ENCODE measurements at regions not wholly inside any gene's neighbourhood (a gene's known extent, or its start where the extent isn't known, plus 50 kb on each side); places are given as distances from the start of the nearest gene placed in this dataset.

DNA sequence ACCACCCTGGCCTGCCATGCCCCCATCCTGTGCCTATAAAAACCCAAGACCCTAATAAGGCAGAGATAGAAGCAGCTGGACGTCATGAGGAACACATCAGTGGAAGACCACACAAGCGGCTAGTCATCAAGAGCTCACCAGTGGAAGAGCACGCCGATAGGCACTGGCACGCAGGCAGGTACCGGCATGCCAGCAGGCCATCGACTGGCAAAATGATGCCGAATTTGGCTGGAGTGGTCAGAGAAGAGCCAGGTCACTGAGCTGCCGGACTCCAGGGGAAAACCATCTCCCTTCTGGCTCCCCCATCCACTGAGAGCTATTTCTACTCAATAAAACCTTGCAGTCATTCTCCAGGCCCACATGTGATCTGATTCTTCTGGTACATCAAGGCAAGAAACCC, 227.6 kb upstream of the EXOC2 start:
- Mint-ChIP-seq H3K4me3 (no peak overlapping the region), H3K4me1 (no peaks in the 10 kb centered on the region), H3K27ac (no peak overlapping the region), H3K9me3 (peaks cover 19 to 47% (median 24%) of the 10 kb centered on the region in 7 donors), H3K36me3 (no peaks in the 10 kb centered on the region), H3K27me3 (ENCODE audit: low read depth in 3 of 3) (peaks cover 2 to 4% (median 3%) of the 10 kb centered on the region in 3 donors)
- Histone ChIP-seq H3K79me2 (ENCODE audit: insufficient read depth, low read length) (no peaks in the 10 kb centered on the region), H3K4me3 (replicated peaks in 1 of 3; ENCODE audit: low read depth in 2 of 3, low read length in 3 of 3) (no peak overlapping the region), H3K27me3 (ENCODE audit: control insufficient read depth in 2 of 2, insufficient read depth in 2 of 2, low read length in 2 of 2) (no peaks in the 10 kb centered on the region), H3K9me3 (replicated peaks in 1 of 2; ENCODE audit: control insufficient read depth in 1 of 2, insufficient read depth in 1 of 2, low read length in 2 of 2) (peaks cover 33 to 36% of the 10 kb centered on the region in 2 donors), H3K36me3 (replicated peaks in 1 of 2; ENCODE audit: control insufficient read depth in 1 of 2, insufficient read depth in 2 of 2, low read length in 2 of 2) (no peaks in the 10 kb centered on the region), H3K4me1 (ENCODE audit: control insufficient read depth in 1 of 2, insufficient read depth in 2 of 2, low read length in 2 of 2) (no peaks in the 10 kb centered on the region), H3K4me2 (replicated peaks; ENCODE audit: extremely low read depth, low read length, poor library complexity, severe bottlenecking) (no peak overlapping the region), H4K20me1 (ENCODE audit: insufficient read depth, low read length) (no peaks in the 10 kb centered on the region), H3K27ac (ENCODE audit: low read depth in 1 of 2, low read length in 2 of 2) (no peak overlapping the region), H3K9ac (ENCODE audit: insufficient read depth, low read length, poor library complexity, severe bottlenecking) (no peak overlapping the region), H2AFZ (ENCODE audit: insufficient read depth, low read depth, low read length, poor library complexity, severe bottlenecking) (no peak overlapping the region)
- DNase-seq = no peak
- 93% methylated on average over 9 of the region's 9 CpGs for WGBS (ENCODE audit: insufficient coverage)
- TF ChIP-seq, protein P1, sequence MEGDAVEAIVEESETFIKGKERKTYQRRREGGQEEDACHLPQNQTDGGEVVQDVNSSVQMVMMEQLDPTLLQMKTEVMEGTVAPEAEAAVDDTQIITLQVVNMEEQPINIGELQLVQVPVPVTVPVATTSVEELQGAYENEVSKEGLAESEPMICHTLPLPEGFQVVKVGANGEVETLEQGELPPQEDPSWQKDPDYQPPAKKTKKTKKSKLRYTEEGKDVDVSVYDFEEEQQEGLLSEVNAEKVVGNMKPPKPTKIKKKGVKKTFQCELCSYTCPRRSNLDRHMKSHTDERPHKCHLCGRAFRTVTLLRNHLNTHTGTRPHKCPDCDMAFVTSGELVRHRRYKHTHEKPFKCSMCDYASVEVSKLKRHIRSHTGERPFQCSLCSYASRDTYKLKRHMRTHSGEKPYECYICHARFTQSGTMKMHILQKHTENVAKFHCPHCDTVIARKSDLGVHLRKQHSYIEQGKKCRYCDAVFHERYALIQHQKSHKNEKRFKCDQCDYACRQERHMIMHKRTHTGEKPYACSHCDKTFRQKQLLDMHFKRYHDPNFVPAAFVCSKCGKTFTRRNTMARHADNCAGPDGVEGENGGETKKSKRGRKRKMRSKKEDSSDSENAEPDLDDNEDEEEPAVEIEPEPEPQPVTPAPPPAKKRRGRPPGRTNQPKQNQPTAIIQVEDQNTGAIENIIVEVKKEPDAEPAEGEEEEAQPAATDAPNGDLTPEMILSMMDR (IDR thresholded peaks at IDR 0.05) = no peak
- intact Hi-C loops (cut with micrococcal nuclease) = no loop called here

DNA sequence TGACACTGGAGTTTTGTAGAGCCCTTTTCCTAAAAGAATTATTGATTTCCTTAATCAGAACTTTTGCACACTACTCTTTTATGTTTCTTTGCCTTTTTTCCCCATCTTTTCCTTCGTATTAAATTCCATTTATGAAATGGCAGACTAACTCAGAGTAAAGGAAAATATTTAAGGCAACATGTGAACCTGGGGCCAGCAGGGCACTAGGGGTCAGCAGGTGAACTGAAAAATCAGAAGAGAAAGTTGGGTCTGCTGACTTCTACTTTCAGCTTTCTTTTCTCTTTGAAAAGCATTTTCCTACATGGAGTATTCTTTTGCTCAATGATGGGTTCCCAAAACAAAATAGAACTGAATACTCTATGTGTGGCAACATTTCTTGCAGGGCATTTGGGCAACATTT, 226.6 kb upstream of the EXOC2 start:
- peaks cover 19 to 47% (median 24%) of the 10 kb centered on the region in 7 donors for H3K9me3 Mint-ChIP-seq
- no peaks in the 10 kb centered on the region for H3K4me1 Mint-ChIP-seq
- no peak overlapping the region for H3K9ac ChIP-seq (ENCODE audit: insufficient read depth, low read length, poor library complexity, severe bottlenecking)
- no peak overlapping the region for H2AFZ ChIP-seq (ENCODE audit: insufficient read depth, low read depth, low read length, poor library complexity, severe bottlenecking)
- TF ChIP-seq, protein P1 (IDR thresholded peaks at IDR 0.05) = no peak
- H4K20me1 ChIP-seq (ENCODE audit: insufficient read depth, low read length) = no peaks in the 10 kb centered on the region
- H3K4me3 Mint-ChIP-seq = no peak overlapping the region
- H3K4me1 ChIP-seq (ENCODE audit: control insufficient read depth in 1 of 2, insufficient read depth in 2 of 2, low read length in 2 of 2) = no peaks in the 10 kb centered on the region
- no peaks in the 10 kb centered on the region for H3K36me3 ChIP-seq (replicated peaks in 1 of 2; ENCODE audit: control insufficient read depth in 1 of 2, insufficient read depth in 2 of 2, low read length in 2 of 2)
- no peak for DNase-seq
- H3K27ac Mint-ChIP-seq = no peak overlapping the region
- H3K9me3 ChIP-seq (replicated peaks in 1 of 2; ENCODE audit: control insufficient read depth in 1 of 2, insufficient read depth in 1 of 2, low read length in 2 of 2) = peaks cover 33 to 36% of the 10 kb centered on the region in 2 donors
- intact Hi-C loops (cut with micrococcal nuclease) = no loop called here
- H3K79me2 ChIP-seq (ENCODE audit: insufficient read depth, low read length) = no peaks in the 10 kb centered on the region
- no peak overlapping the region for H3K4me2 ChIP-seq (replicated peaks; ENCODE audit: extremely low read depth, low read length, poor library complexity, severe bottlenecking)
- no peaks in the 10 kb centered on the region for H3K36me3 Mint-ChIP-seq
- no peak overlapping the region for H3K4me3 ChIP-seq (replicated peaks in 1 of 3; ENCODE audit: low read depth in 2 of 3, low read length in 3 of 3)
- no peaks in the 10 kb centered on the region for H3K27me3 ChIP-seq (ENCODE audit: control insufficient read depth in 2 of 2, insufficient read depth in 2 of 2, low read length in 2 of 2)
- H3K27me3 Mint-ChIP-seq (ENCODE audit: low read depth in 3 of 3) = peaks cover 4 to 6% (median 5%) of the 10 kb centered on the region in 3 donors
- H3K27ac ChIP-seq (ENCODE audit: low read depth in 1 of 2, low read length in 2 of 2) = no peak overlapping the region
- no CpG with 5 or more reads among the region's 1 CpG for WGBS (ENCODE audit: insufficient coverage)
